ENCODE measurements at regions not wholly inside any gene's neighbourhood (a gene's known extent, or its start where the extent isn't known, plus 50 kb on each side); places are given as distances from the start of the nearest gene placed in this dataset.

- in situ Hi-C loops (cut with HindIII; ENCODE audit: low sequenced_read_pairs): no loop called here
Observed at GRCh38 chr14:98773814-98774213, 498.2 kb downstream of the BCL11B start.

- in situ Hi-C loops (cut with HindIII; ENCODE audit: low sequenced_read_pairs): no loop called here
Observed at GRCh38 chr14:98775892-98776291, 496.1 kb downstream of the BCL11B start.

GRCh38 chr14:98782062-98782461 is 489.9 kb downstream of the BCL11B start:
- in situ Hi-C loops (cut with HindIII; ENCODE audit: low sequenced_read_pairs): no loop called here

- in situ Hi-C loops (cut with HindIII; ENCODE audit: low sequenced_read_pairs): no loop called here
Observed at GRCh38 chr14:98785578-98785977, 486.4 kb downstream of the BCL11B start.

DNA sequence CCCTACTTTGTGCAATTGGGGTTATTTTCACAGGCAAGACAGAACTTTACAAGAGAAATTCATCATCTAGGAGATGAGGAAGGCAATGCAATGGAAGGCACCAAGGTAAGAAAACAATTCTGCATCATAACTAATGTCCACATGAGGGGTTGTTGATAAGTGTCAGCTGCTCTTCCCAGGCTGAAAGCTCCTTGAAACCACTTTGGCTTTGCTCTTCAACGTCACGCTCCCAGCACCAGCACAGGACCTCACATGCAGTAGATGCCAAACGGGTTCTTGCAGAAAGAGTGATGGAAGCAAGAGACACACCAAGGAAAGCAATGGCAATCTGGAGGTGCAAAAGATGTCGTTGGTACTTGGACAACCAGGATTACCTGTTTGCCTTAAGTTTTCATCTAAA is 485.5 kb downstream of the BCL11B start:
- in situ Hi-C loops (cut with HindIII; ENCODE audit: low sequenced_read_pairs): no loop called here

DNA sequence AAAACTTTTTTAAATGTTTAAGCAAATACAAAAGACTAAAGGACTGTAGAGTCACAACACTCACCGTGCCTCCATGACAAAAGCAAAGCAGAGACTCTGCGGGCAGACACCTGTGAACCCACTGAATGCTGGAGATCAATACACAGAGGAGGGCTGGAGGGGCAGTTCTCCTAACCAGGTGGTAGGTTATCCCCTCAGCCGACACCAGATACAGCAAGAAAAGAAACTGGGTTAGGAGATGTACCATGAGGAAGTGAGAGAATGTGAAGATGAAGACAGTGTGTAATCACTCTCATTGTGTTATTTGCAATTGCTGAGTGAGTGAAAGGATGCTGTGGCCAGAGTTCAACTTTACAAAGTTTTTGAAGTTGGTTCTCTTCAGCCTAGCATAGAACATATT is 480.3 kb downstream of the BCL11B start:
- in situ Hi-C loops (cut with HindIII; ENCODE audit: low sequenced_read_pairs): no loop called here

- in situ Hi-C loops (cut with HindIII; ENCODE audit: low sequenced_read_pairs): no loop called here
Observed at GRCh38 chr14:98792171-98792570, 479.8 kb downstream of the BCL11B start.

GRCh38 chr14:98798099-98798498 is 473.9 kb downstream of the BCL11B start:
- in situ Hi-C loops (cut with HindIII; ENCODE audit: low sequenced_read_pairs): no loop called here

- in situ Hi-C loops (cut with HindIII; ENCODE audit: low sequenced_read_pairs): no loop called here
Observed at GRCh38 chr14:98799891-98800290, 472.1 kb downstream of the BCL11B start.

DNA sequence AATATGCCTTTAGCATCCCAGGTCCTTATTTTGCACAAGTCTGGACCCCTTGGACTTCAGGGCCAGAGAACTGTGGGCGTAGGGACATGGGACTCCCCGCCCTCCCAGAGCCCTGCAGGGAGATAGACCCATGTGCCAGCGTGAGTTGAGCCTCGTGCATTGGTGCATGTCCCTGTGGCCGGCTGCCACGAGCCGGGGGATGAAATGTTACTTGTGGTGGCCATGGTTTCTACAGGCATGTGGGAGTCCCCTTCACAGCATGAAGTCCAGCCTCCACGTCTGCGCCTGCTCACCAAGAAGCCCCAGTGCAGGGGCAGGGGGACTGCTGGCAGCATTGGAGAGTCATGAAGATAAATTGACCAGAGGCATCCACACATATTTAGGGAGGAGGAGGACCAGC is 470.0 kb downstream of the BCL11B start:
- in situ Hi-C loops (cut with HindIII; ENCODE audit: low sequenced_read_pairs): no loop called here

DNA sequence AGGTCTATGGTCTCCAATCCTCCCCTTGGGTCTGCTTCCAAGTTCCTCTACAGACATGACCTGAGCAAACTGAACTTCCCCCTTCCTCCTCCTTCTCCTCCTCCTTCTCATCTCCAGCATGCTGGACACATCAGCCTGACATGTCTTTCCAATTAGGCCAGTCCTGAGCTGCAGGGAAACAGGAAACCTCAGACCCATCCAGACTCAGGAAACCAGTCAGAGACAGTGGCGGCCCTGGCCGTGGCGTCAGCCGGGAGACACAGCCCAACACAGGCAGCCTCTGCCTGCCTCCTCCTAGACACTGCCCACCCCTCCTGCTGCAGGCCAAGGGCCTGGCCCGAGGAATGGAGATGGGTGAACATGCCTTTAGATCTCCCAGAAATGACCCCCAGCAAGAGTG is 468.8 kb downstream of the BCL11B start:
- in situ Hi-C loops (cut with HindIII; ENCODE audit: low sequenced_read_pairs): no loop called here

DNA sequence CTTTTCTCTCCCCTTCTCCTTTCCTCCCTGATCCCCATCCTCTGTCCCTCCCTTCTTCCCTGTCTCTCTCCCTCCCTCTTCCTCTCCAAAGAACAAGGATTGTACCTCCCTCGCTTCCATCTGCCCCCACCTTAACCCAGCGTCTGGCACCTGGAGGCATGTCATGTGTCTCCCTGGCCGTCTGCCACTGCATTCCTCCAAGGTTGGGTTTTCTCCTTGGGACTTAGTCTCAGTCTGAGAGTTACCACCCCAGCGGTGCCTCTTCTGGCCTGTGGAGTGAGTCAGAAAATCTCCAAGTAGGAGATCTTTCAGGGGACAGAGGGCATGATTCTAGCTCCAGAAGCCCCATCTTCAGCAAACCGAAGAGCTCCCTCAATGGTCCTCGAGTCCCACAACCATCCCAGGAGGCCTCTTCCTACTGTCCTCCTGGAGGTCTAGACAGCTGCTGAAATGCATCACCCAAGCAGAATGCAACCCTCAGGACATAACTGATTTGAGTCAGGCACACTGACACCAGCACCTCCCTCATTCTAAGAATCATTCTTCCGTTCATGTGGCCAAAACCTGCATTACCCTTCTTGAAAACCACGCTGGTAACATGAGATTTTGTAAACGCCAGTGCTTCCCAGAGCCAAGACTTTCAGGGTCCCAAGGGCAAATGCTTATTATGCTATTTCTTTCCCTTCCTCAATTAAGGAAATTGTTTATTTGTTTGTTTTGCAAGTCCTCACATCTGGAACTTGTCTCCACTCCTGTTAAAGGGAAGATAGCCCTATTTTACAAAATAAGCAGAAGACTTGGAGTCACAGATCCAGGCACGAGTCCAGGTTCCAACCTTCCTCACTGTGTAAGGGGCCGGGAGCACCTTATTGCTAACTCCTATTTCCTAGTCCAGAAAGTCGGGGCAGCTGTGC is 463.2 kb downstream of the BCL11B start:
- in situ Hi-C loops (cut with HindIII; ENCODE audit: low sequenced_read_pairs): no loop called here

- in situ Hi-C loops (cut with HindIII; ENCODE audit: low sequenced_read_pairs): no loop called here
Observed at GRCh38 chr14:98816195-98816594, 455.8 kb downstream of the BCL11B start.

- in situ Hi-C loops (cut with HindIII; ENCODE audit: low sequenced_read_pairs): no loop called here
Observed at GRCh38 chr14:98816720-98817119, 455.3 kb downstream of the BCL11B start.

DNA sequence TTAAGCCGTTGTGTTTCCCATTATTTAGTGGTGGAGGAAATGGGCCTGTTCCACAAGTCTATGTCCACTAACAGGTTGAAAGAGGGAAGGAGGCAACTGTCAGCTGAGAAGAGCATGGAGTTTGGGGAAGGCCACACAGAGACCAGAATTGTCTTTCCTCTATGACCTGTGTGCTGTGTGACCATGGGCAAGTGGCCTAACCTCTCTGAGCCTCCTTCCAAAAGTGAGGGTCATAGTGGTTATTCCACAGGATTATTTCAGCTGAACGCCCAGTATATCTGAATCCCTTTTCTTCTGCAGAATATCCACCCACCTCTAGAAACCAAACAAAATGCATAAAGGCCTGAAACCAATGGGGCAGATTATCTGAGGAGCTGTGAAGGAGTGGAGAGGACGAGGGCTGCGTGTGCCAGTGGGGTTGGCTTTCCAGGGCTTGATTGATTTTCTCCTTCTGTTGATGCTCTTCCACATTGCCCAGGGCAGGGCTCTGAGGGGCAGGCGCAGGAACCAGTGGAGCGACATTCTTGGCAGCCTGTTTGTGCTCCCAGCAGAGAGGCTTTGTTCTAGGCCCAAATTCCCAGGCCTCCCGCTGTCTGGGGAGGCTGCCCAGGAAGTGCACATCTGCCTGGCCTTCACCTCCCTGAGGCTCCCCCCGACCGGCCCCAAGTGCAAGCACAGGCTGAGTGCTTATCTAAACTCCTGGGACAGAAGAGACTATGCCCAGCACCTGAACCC is 452.7 kb downstream of the BCL11B start:
- in situ Hi-C loops (cut with HindIII; ENCODE audit: low sequenced_read_pairs): no loop called here

DNA sequence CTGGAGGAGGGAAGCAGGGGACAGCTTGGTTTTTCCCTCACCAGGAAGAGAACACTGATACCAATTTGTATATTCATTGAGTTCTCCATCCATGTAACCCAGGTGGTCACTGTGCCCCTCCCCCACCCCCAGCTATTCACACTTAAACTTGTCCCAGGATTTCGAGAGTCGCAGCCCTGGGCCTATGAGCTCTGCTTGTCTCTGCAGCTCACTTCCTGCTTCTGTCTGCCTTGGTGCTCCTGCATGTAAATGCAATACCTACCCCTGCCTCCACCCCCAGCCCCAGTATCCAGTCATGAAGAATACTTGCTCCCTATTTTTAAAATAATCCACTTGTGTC is 452.2 kb downstream of the BCL11B start:
- in situ Hi-C loops (cut with HindIII; ENCODE audit: low sequenced_read_pairs): no loop called here

GRCh38 chr14:98822917-98823316 is 449.1 kb downstream of the BCL11B start:
- in situ Hi-C loops (cut with HindIII; ENCODE audit: low sequenced_read_pairs): no loop called here

GRCh38 chr14:98826618-98827017 is 445.4 kb downstream of the BCL11B start:
- in situ Hi-C loops (cut with HindIII; ENCODE audit: low sequenced_read_pairs): no loop called here

GRCh38 chr14:98834119-98834518 is 437.9 kb downstream of the BCL11B start:
- in situ Hi-C loops (cut with HindIII; ENCODE audit: low sequenced_read_pairs): no loop called here

- in situ Hi-C loops (cut with HindIII; ENCODE audit: low sequenced_read_pairs): no loop called here
Observed at GRCh38 chr14:98835051-98835824, 436.8 kb downstream of the BCL11B start.

- in situ Hi-C loops (cut with HindIII; ENCODE audit: low sequenced_read_pairs): no loop called here
Observed at GRCh38 chr14:98835825-98836100, 436.2 kb downstream of the BCL11B start.

DNA sequence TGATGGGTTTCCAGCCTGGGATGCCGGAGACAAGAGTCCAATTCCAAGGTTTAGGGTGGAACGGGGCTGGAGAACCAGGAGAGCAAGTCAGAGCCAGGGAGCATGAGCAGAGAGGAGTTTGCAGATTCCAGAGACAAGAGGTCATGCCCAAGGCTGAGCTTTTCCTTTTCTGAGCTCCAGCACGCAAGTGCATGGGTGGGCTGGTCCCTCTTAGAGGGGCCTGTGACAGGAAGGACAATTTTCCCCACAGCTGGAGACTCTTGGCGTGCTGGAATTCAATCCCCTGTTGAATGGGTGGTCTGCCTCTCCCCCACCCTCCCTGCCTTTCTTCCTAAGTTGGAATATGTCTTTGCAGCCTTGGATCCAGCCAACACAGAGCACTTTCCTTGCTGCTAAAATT is 431.9 kb downstream of the BCL11B start:
- in situ Hi-C loops (cut with HindIII; ENCODE audit: low sequenced_read_pairs): no loop called here
